RWPE2 (cell line): ENCODE measurements at regions not wholly inside any gene's neighbourhood (a gene's known extent, or its start where the extent isn't known, plus 50 kb on each side); places are given as distances from the start of the nearest gene placed in this dataset.

Experiments
- ATAC-seq: fragments of 200-7000 bp; cut with Tn5 transposase; 3 replicates; pipeline ENCODE4 v1.9.1; 2021; ENCODE audit warnings: low read depth
- DNase-seq: peaks from one replicate; pipeline ENCODE4 v3.0.0-alpha.2; 2020; ENCODE audit warnings: low spot score
- H3K27ac ChIP-seq: fragments of 450-650 bp; 2 replicates; pipeline ENCODE4 v1.5.1; 2017; ENCODE audit warnings: mild to moderate bottlenecking; ENCODE audit not compliant: poor library complexity, severe bottlenecking
- H3K27me3 ChIP-seq: fragments of 250-450 bp; sonication (Bioruptor Pico); 2 replicates; pipeline ENCODE4 v1.5.1; 2021; ENCODE audit warnings: mild to moderate bottlenecking, moderate library complexity; ENCODE audit not compliant: insufficient read depth, poor library complexity, severe bottlenecking
- H3K36me3 ChIP-seq: fragments of 250-450 bp; sonication (Bioruptor Pico); 2 replicates; pipeline ENCODE4 v1.5.1; 2020; ENCODE audit warnings: low read depth, mild to moderate bottlenecking, moderate library complexity
- H3K4me1 ChIP-seq: fragments of 250-450 bp; sonication (Bioruptor Pico); 2 replicates; pipeline ENCODE4 v1.5.1; 2021; ENCODE audit warnings: mild to moderate bottlenecking, moderate library complexity; ENCODE audit not compliant: insufficient read depth, poor library complexity, severe bottlenecking
- H3K4me3 ChIP-seq: fragments of 250-450 bp; sonication (Bioruptor Pico); 2 replicates; pipeline ENCODE4 v1.5.1; 2021; ENCODE audit warnings: mild to moderate bottlenecking, moderate library complexity; ENCODE audit not compliant: severe bottlenecking
- H3K9me3 ChIP-seq: fragments of 250-450 bp; sonication (Bioruptor Pico); 2 replicates; pipeline ENCODE4 v1.5.1; 2021; ENCODE audit warnings: mild to moderate bottlenecking, moderate library complexity; ENCODE audit not compliant: severe bottlenecking
- CTCF ChIP-seq: fragments of 450-650 bp; IDR thresholded peaks from one replicate; pipeline ENCODE4 v1.5.1; 2017; ENCODE audit warnings: mild to moderate bottlenecking, moderate library complexity; ENCODE audit not compliant: poor library complexity, severe bottlenecking

DNA sequence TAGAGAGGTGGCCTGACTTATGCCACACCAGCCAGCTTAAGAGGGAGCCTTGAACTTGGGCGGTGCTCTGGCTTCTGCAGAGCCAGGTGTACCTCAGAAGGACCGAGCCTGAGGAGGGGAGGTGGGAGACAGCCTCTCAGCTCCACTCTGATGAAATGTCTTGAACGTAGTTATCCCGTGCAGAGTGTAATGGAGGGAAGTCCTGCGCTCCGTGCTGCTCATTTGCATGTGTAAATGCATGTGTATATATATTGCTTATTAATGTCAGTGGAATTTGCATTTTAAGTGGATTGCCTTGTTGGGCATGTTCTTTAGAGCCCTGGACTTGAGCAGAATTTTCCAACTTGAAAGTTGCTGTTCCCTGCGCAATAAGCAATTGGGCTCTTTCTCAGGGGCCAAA, 264.9 kb upstream of the SDK2 start:
- Histone ChIP-seq H3K9me3 (no peaks in the 10 kb centered on the region), H3K27me3 (peaks cover 44% of the 10 kb centered on the region), H3K4me3 (no peak overlapping the region), H3K27ac (no peak overlapping the region), H3K4me1 (no peaks in the 10 kb centered on the region), H3K36me3 (no peaks in the 10 kb centered on the region)
- DNase-seq (no peak), ATAC-seq (no peak)
- TF ChIP-seq CTCF: no peak

DNA sequence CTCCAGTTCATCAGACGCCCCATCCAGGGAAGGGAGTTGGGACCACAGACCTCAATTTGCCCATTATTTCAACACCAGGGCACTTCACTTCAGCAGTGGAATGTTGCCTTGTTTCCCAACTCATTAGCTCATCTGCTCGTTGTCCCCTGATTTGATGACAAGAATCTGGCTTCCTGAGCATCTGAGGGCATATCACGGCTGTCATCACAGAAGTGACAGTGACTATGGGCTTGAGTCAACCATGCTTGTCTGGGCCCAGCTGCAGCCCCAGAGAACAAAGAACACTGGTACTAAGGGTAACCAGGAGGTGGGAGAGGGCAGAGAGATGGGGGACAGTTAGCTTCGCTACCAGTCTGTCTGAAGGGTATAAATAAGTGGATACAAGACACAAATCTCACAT, 266.0 kb upstream of the SDK2 start:
- H3K27me3 ChIP-seq: peaks cover 44% of the 10 kb centered on the region
- no peak for TF ChIP-seq CTCF
- no peaks in the 10 kb centered on the region for H3K4me1 ChIP-seq
- ATAC-seq (no peak), DNase-seq (no peak)
- no peaks in the 10 kb centered on the region for H3K9me3 ChIP-seq
- no peak overlapping the region for H3K4me3 ChIP-seq
- no peaks in the 10 kb centered on the region for H3K36me3 ChIP-seq
- no peak overlapping the region for H3K27ac ChIP-seq

DNA sequence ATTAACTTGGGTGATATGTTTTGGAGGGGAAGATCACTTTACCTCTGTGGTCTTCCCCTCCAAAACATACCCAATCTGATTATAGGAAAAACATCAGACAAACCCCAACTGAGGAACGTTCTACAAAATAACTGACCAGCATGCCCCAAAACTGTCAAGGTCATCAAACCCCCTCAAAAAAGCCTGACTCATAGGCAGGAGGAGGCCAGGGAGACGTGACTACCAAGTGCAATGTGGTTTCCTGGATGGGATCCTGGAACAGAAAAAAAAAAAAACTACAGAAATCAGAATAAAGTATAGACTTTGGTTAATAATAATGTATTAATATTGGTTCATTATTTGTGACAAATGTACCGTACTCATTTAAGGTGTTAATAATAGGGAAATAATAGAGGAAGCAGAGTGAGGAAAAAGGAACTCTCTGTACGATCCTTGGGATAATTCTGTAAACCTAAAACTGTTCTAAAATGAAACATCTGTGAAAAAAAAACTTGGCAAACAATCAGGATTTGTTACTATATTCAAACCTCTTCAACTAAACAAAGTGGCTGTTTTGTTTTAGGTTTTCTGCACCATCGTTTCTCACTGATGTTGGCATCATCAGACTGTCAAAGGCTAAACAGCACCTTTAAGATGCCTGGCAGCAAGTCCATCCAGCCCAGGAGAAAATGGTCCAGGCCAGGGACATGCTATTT, 266.7 kb upstream of the SDK2 start:
- no peak for TF ChIP-seq CTCF

DNA sequence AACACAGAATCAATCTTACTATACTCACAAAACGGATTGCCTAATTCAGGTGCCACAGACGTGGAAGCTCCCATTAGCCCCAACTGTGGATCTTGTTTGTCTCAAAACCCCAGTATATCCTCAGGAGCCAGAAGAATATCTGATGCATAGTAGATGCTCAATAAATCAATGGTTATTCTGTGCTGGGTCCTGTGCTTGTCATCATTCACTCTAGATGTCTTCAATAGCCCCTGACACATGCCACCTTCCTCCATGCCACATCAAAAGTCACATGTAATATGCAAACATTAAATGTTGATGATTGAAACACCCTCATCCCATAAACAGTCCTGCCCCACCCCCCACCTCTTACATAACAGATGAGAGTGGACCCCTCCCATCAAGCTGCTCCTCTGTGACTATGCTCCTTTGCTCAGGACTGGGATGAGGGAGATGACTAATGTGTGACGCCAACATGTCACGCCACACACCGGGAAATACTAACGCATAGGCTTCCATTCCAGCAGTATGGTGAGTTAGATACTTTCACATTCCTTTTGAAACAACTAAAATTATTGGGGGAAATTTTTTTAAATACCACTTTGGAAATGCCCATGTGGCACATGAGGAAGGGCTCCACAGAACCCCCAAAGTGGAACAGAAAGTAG, 267.6 kb upstream of the SDK2 start:
- ATAC-seq (no peak), DNase-seq (no peak)
- Histone ChIP-seq H3K36me3 (no peaks in the 10 kb centered on the region), H3K4me3 (no peak overlapping the region), H3K27me3 (peaks cover 36% of the 10 kb centered on the region), H3K9me3 (no peaks in the 10 kb centered on the region), H3K27ac (no peak overlapping the region), H3K4me1 (no peaks in the 10 kb centered on the region)
- TF ChIP-seq CTCF: no peak

More for the DNA sequence above, 266.7 kb upstream of the SDK2 start:
- H3K27ac ChIP-seq: no peak overlapping the region
- no peak overlapping the region for H3K4me3 ChIP-seq
- peaks cover 43% of the 10 kb centered on the region for H3K27me3 ChIP-seq
- DNase-seq (no peak), ATAC-seq (no peak)
- no peaks in the 10 kb centered on the region for H3K36me3 ChIP-seq
- H3K9me3 ChIP-seq: no peaks in the 10 kb centered on the region
- H3K4me1 ChIP-seq: no peaks in the 10 kb centered on the region

DNA sequence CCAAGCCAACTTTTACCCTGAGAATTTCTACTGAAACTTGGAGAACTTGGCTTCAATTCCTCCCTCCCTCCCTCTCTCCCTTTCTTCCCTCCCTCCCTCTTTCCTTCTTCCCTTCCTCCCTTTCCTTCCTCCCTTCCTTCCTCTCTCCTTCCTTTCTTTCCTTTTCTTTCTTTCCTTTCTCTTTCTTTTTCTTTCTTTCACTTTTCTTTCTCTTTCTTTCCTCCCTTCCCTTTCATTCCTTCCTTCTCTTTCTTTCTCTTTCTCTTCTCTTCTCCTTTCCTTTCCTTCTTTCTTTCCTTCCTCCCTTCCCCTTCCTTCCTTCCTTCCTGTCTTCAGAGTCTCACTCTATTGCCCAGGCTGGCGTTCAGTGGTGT, 268.1 kb upstream of the SDK2 start:
- Histone ChIP-seq H3K27me3 (peaks cover 32% of the 10 kb centered on the region), H3K4me3 (no peak overlapping the region), H3K27ac (no peak overlapping the region), H3K9me3 (no peaks in the 10 kb centered on the region), H3K4me1 (no peaks in the 10 kb centered on the region), H3K36me3 (no peaks in the 10 kb centered on the region)
- no peak for DNase-seq
- no peak for ATAC-seq
- TF ChIP-seq CTCF: no peak
